ENCODE measurements at regions not wholly inside any gene's neighbourhood (a gene's known extent, or its start where the extent isn't known, plus 50 kb on each side); places are given as distances from the start of the nearest gene placed in this dataset.
A peak's percentile ranks its signal among the peaks of the same experiment; 100 is the strongest.

GRCh38 chr12:13891902-13892301 is 89.5 kb downstream of the GRIN2B start:
- Histone ChIP-seq H3K27me3 (ENCODE audit: control insufficient read depth in 5 of 5, insufficient read depth in 4 of 5, low read length in 5 of 5) (no peaks in the 10 kb centered on the region), H3K36me3 (ENCODE audit: control insufficient read depth in 5 of 5, insufficient read depth in 5 of 5, low read length in 5 of 5) (no peaks in the 10 kb centered on the region), H3K27ac (ENCODE audit: low read depth, low read length) (no peak overlapping the region), H3K4me3 (ENCODE audit: low read depth in 1 of 5, low read length in 5 of 5) (no peak overlapping the region), H3K9me3 (ENCODE audit: control insufficient read depth in 5 of 5, low read length in 5 of 5) (peaks cover 0 to 4% (median 0%) of the 10 kb centered on the region in 5 donors), H3K4me1 (ENCODE audit: control insufficient read depth in 5 of 5, insufficient read depth in 5 of 5, low read length in 5 of 5) (peaks cover 0 to 4% (median 0%) of the 10 kb centered on the region in 5 donors), H3K9ac (ENCODE audit: low read length in 5 of 5) (no peak overlapping the region)

DNA sequence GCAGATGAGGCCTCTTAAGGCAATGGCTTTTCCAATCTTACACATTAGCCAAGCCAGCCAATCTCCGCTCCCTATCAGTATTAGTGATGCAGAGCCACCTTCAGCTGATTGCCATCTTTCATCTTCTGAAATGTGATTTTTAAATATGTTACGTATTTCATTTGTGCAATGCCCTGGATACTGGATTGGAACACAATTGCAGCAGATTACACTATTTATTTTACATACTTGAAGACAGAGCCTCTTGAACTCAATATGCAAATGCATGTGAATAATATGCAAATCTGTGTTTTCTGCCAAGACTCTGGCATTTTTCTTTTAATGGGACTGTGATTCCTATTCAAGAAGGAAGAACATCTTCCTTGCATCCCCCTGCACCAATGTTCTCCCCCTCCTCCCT is 90.5 kb downstream of the GRIN2B start:
- no peak overlapping the region for H3K4me3 ChIP-seq (ENCODE audit: low read depth in 1 of 5, low read length in 5 of 5)
- H3K9me3 ChIP-seq (ENCODE audit: control insufficient read depth in 5 of 5, low read length in 5 of 5): no peaks in the 10 kb centered on the region
- H3K9ac ChIP-seq (ENCODE audit: low read length in 5 of 5): no peak overlapping the region

DNA sequence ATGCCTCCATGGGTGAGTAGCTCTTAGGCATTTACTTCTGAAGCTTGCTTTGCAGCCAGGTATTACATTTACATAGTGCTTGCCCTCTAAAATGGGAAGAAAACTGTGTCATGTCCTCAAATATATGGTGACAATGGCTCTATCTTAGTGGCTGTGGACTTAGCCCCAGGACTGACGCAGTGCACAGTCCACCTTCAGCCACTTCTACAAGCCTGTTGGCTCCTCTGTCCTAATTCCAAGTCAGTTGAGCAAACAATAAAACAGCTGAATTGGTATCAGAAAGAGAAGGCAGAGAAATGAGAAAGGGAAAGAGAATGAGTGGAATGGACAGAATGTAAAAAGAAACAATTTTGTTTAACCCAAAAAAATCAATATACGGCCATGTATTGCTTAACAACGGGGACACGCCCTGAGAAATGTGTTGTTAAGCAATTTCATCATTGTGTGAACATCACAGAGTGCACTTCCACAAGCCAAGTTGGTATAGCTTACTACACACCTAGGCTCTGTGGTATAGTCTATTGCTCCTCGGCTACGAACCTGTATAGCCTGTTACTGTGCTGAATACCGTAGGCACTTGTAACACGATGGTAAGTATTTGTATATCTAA is 93.5 kb downstream of the GRIN2B start:
- no peaks in the 10 kb centered on the region for H3K4me1 ChIP-seq (ENCODE audit: control insufficient read depth in 5 of 5, insufficient read depth in 5 of 5, low read length in 5 of 5)
- H3K27ac ChIP-seq (ENCODE audit: low read depth, low read length): no peak overlapping the region
- no peaks in the 10 kb centered on the region for H3K9me3 ChIP-seq (ENCODE audit: control insufficient read depth in 5 of 5, low read length in 5 of 5)
- no peaks in the 10 kb centered on the region for H3K36me3 ChIP-seq (ENCODE audit: control insufficient read depth in 5 of 5, insufficient read depth in 5 of 5, low read length in 5 of 5)
- H3K4me3 ChIP-seq (ENCODE audit: low read depth in 1 of 5, low read length in 5 of 5): no peak overlapping the region
- no peak overlapping the region for H3K9ac ChIP-seq (ENCODE audit: low read length in 5 of 5)
- H3K27me3 ChIP-seq (ENCODE audit: control insufficient read depth in 5 of 5, insufficient read depth in 4 of 5, low read length in 5 of 5): no peaks in the 10 kb centered on the region

More for the DNA sequence above, 90.5 kb downstream of the GRIN2B start:
- no peaks in the 10 kb centered on the region for H3K27me3 ChIP-seq (ENCODE audit: control insufficient read depth in 5 of 5, insufficient read depth in 4 of 5, low read length in 5 of 5)
- H3K27ac ChIP-seq (ENCODE audit: low read depth, low read length): no peak overlapping the region
- H3K4me1 ChIP-seq (ENCODE audit: control insufficient read depth in 5 of 5, insufficient read depth in 5 of 5, low read length in 5 of 5): peaks cover 0 to 4% (median 0%) of the 10 kb centered on the region in 5 donors
- no peaks in the 10 kb centered on the region for H3K36me3 ChIP-seq (ENCODE audit: control insufficient read depth in 5 of 5, insufficient read depth in 5 of 5, low read length in 5 of 5)

- H3K27me3 ChIP-seq (ENCODE audit: control insufficient read depth in 5 of 5, insufficient read depth in 4 of 5, low read length in 5 of 5): no peaks in the 10 kb centered on the region
- H3K4me1 ChIP-seq (ENCODE audit: control insufficient read depth in 5 of 5, insufficient read depth in 5 of 5, low read length in 5 of 5): peaks cover 0 to 3% (median 0%) of the 10 kb centered on the region in 5 donors
- no peak overlapping the region for H3K27ac ChIP-seq (ENCODE audit: low read depth, low read length)
- H3K9me3 ChIP-seq (ENCODE audit: control insufficient read depth in 5 of 5, low read length in 5 of 5): no peaks in the 10 kb centered on the region
- H3K36me3 ChIP-seq (ENCODE audit: control insufficient read depth in 5 of 5, insufficient read depth in 5 of 5, low read length in 5 of 5): no peaks in the 10 kb centered on the region
- H3K9ac ChIP-seq (ENCODE audit: low read length in 5 of 5): no peak overlapping the region
- no peak overlapping the region for H3K4me3 ChIP-seq (ENCODE audit: low read depth in 1 of 5, low read length in 5 of 5)
Measured at GRCh38 chr12:13882176-13882575, 99.2 kb downstream of the GRIN2B start.

- H3K27ac ChIP-seq (ENCODE audit: low read depth, low read length): no peak overlapping the region
- H3K27me3 ChIP-seq (ENCODE audit: control insufficient read depth in 5 of 5, insufficient read depth in 4 of 5, low read length in 5 of 5): no peaks in the 10 kb centered on the region
- H3K9me3 ChIP-seq (ENCODE audit: control insufficient read depth in 5 of 5, low read length in 5 of 5): no peaks in the 10 kb centered on the region
- no peak overlapping the region for H3K9ac ChIP-seq (ENCODE audit: low read length in 5 of 5)
- peaks cover 0 to 3% (median 0%) of the 10 kb centered on the region in 5 donors for H3K4me1 ChIP-seq (ENCODE audit: control insufficient read depth in 5 of 5, insufficient read depth in 5 of 5, low read length in 5 of 5)
- no peaks in the 10 kb centered on the region for H3K36me3 ChIP-seq (ENCODE audit: control insufficient read depth in 5 of 5, insufficient read depth in 5 of 5, low read length in 5 of 5)
- no peak overlapping the region for H3K4me3 ChIP-seq (ENCODE audit: low read depth in 1 of 5, low read length in 5 of 5)
Measured at GRCh38 chr12:13880613-13881012, 100.8 kb downstream of the GRIN2B start.

GRCh38 chr12:13875744-13876143 is 105.7 kb downstream of the GRIN2B start:
- H3K4me3 ChIP-seq (ENCODE audit: low read depth in 1 of 5, low read length in 5 of 5): no peak overlapping the region
- H3K4me1 ChIP-seq (ENCODE audit: control insufficient read depth in 5 of 5, insufficient read depth in 5 of 5, low read length in 5 of 5): no peaks in the 10 kb centered on the region
- H3K36me3 ChIP-seq (ENCODE audit: control insufficient read depth in 5 of 5, insufficient read depth in 5 of 5, low read length in 5 of 5): no peaks in the 10 kb centered on the region
- no peaks in the 10 kb centered on the region for H3K27me3 ChIP-seq (ENCODE audit: control insufficient read depth in 5 of 5, insufficient read depth in 4 of 5, low read length in 5 of 5)
- H3K9ac ChIP-seq (ENCODE audit: low read length in 5 of 5): no peak overlapping the region
- no peaks in the 10 kb centered on the region for H3K9me3 ChIP-seq (ENCODE audit: control insufficient read depth in 5 of 5, low read length in 5 of 5)
- no peak overlapping the region for H3K27ac ChIP-seq (ENCODE audit: low read depth, low read length)

GRCh38 chr12:13870255-13870654 is 111.1 kb downstream of the GRIN2B start:
- no peaks in the 10 kb centered on the region for H3K36me3 ChIP-seq (ENCODE audit: control insufficient read depth in 5 of 5, insufficient read depth in 5 of 5, low read length in 5 of 5)
- H3K4me3 ChIP-seq (ENCODE audit: low read depth in 1 of 5, low read length in 5 of 5): no peak overlapping the region
- H3K9me3 ChIP-seq (ENCODE audit: control insufficient read depth in 5 of 5, low read length in 5 of 5): no peaks in the 10 kb centered on the region
- no peaks in the 10 kb centered on the region for H3K27me3 ChIP-seq (ENCODE audit: control insufficient read depth in 5 of 5, insufficient read depth in 4 of 5, low read length in 5 of 5)
- H3K4me1 ChIP-seq (ENCODE audit: control insufficient read depth in 5 of 5, insufficient read depth in 5 of 5, low read length in 5 of 5): peaks cover 0 to 6% (median 0%) of the 10 kb centered on the region in 5 donors
- no peak overlapping the region for H3K9ac ChIP-seq (ENCODE audit: low read length in 5 of 5)
- no peak overlapping the region for H3K27ac ChIP-seq (ENCODE audit: low read depth, low read length)

DNA sequence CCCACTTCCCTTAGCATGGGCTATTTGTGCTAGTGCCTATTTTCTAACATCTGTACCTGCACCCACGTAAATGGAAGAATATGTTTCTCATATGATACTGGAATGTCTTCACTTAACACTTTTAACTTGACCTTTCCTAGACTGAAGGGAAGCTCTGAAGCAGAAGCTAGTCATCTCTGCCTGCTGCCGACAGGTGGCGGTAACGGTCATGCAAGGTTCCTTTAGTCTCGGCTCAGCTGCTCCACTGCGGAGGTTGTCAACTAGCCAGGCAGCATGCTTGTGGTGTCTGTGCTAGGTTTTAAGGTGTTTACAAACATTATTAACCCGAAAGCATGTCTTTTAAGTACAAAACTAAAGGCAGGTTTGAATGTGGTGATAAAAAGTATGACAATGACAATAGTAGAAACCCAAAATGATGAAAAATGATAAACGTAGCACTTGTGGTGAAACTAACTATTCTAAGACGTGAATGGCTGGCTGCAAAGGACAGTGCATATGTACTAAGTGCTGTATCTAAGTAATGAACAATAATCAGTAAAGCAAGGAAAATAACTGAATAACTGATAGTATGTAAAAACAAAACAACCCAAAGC is 117.2 kb downstream of the GRIN2B start:
- peaks cover 0 to 2% (median 0%) of the 10 kb centered on the region in 5 donors for H3K4me1 ChIP-seq (ENCODE audit: control insufficient read depth in 5 of 5, insufficient read depth in 5 of 5, low read length in 5 of 5)
- no peaks in the 10 kb centered on the region for H3K9me3 ChIP-seq (ENCODE audit: control insufficient read depth in 5 of 5, low read length in 5 of 5)
- no peak overlapping the region for H3K9ac ChIP-seq (ENCODE audit: low read length in 5 of 5)
- no peak overlapping the region for H3K27ac ChIP-seq (ENCODE audit: low read depth, low read length)
- H3K27me3 ChIP-seq (ENCODE audit: control insufficient read depth in 5 of 5, insufficient read depth in 4 of 5, low read length in 5 of 5): no peaks in the 10 kb centered on the region
- H3K4me3 ChIP-seq (ENCODE audit: low read depth in 1 of 5, low read length in 5 of 5): peak overlapping the region in 1 of 5 donors; percentile 5
- H3K36me3 ChIP-seq (ENCODE audit: control insufficient read depth in 5 of 5, insufficient read depth in 5 of 5, low read length in 5 of 5): peaks cover 0 to 3% (median 0%) of the 10 kb centered on the region in 5 donors

GRCh38 chr12:13857750-13858149 is 123.7 kb downstream of the GRIN2B start:
- Histone ChIP-seq H3K36me3 (ENCODE audit: control insufficient read depth in 5 of 5, insufficient read depth in 5 of 5, low read length in 5 of 5) (peaks cover 0 to 3% (median 0%) of the 10 kb centered on the region in 5 donors), H3K9me3 (ENCODE audit: control insufficient read depth in 5 of 5, low read length in 5 of 5) (no peaks in the 10 kb centered on the region), H3K4me3 (ENCODE audit: low read depth in 1 of 5, low read length in 5 of 5) (no peak overlapping the region), H3K4me1 (ENCODE audit: control insufficient read depth in 5 of 5, insufficient read depth in 5 of 5, low read length in 5 of 5) (no peaks in the 10 kb centered on the region), H3K27me3 (ENCODE audit: control insufficient read depth in 5 of 5, insufficient read depth in 4 of 5, low read length in 5 of 5) (no peaks in the 10 kb centered on the region), H3K27ac (ENCODE audit: low read depth, low read length) (no peak overlapping the region), H3K9ac (ENCODE audit: low read length in 5 of 5) (no peak overlapping the region)

GRCh38 chr12:13853471-13853870 is 127.9 kb downstream of the GRIN2B start:
- no peak overlapping the region for H3K4me3 ChIP-seq (ENCODE audit: low read depth in 1 of 5, low read length in 5 of 5)

More at GRCh38 chr12:13853471-13853870, 127.9 kb downstream of the GRIN2B start:
- no peaks in the 10 kb centered on the region for H3K27me3 ChIP-seq (ENCODE audit: control insufficient read depth in 5 of 5, insufficient read depth in 4 of 5, low read length in 5 of 5)
- H3K27ac ChIP-seq (ENCODE audit: low read depth, low read length): no peak overlapping the region
- H3K9me3 ChIP-seq (ENCODE audit: control insufficient read depth in 5 of 5, low read length in 5 of 5): no peaks in the 10 kb centered on the region
- H3K4me1 ChIP-seq (ENCODE audit: control insufficient read depth in 5 of 5, insufficient read depth in 5 of 5, low read length in 5 of 5): peaks cover 0 to 16% (median 3%) of the 10 kb centered on the region in 5 donors
- H3K36me3 ChIP-seq (ENCODE audit: control insufficient read depth in 5 of 5, insufficient read depth in 5 of 5, low read length in 5 of 5): no peaks in the 10 kb centered on the region
- no peak overlapping the region for H3K9ac ChIP-seq (ENCODE audit: low read length in 5 of 5)

Data from subcutaneous abdominal adipose tissue (tissue), 5 donors.